Right renal pelvis (tissue), 4 donors: ENCODE measurements at regions not wholly inside any gene's neighbourhood (a gene's known extent, or its start where the extent isn't known, plus 50 kb on each side); places are given as distances from the start of the nearest gene placed in this dataset.
A peak's percentile ranks its signal among the peaks of the same experiment; 100 is the strongest.
"Not testable (repeated sequence)": the region's sequence is repeated elsewhere in the genome, so short reads cannot be mapped to it uniquely, and the experiment has no call there.

Source experiments
- DNase-seq, 4 donors: peaks; one replicate each; pipeline ENCODE4 v3.0.0-alpha.2; 2013; ENCODE audit warnings: low read depth in 4 of 4, low spot score in 3 of 4, missing footprints in 1 of 4

GRCh38 chr7:16098058-16098457 lies 323.3 kb downstream of the CRPPA start:
- DNase-seq = no peak

- DNase-seq = no peak
Measured at GRCh38 chr7:16095171-16095950, 326.0 kb downstream of the CRPPA start.

- DNase-seq = no peak
Measured at GRCh38 chr7:16094651-16095050, 326.7 kb downstream of the CRPPA start.

- no peak for DNase-seq
Measured at GRCh38 chr7:16092711-16093110, 328.6 kb downstream of the CRPPA start.

- no peak for DNase-seq
Measured at GRCh38 chr7:16091701-16092310, 329.5 kb downstream of the CRPPA start.

- no peak for DNase-seq
Measured at GRCh38 chr7:16089801-16090200, 331.5 kb downstream of the CRPPA start.

- no peak for DNase-seq
Measured at GRCh38 chr7:16089191-16089590, 332.1 kb downstream of the CRPPA start.

- DNase-seq = no peak
Measured at GRCh38 chr7:16086743-16087142, 334.6 kb downstream of the CRPPA start.

- DNase-seq = not testable (repeated sequence)
Measured at GRCh38 chr7:16085780-16086179, 335.6 kb downstream of the CRPPA start.

GRCh38 chr7:16084875-16085274 lies 336.5 kb downstream of the CRPPA start:
- no peak for DNase-seq

GRCh38 chr7:16084370-16084769 lies 337.0 kb downstream of the CRPPA start:
- DNase-seq = no peak

GRCh38 chr7:16083931-16084330 lies 337.4 kb downstream of the CRPPA start:
- no peak for DNase-seq

GRCh38 chr7:16080131-16080530 lies 341.2 kb downstream of the CRPPA start:
- DNase-seq = no peak

GRCh38 chr7:16079723-16080122 lies 341.6 kb downstream of the CRPPA start:
- DNase-seq = no peak

GRCh38 chr7:16078076-16078952 lies 343.0 kb downstream of the CRPPA start:
- DNase-seq = peak; percentile 59 to 67 (median 62)

- peak in 3 of 4 donors; percentile 45 to 57 (median 51) for DNase-seq
Measured at GRCh38 chr7:16071246-16071857, 350.0 kb downstream of the CRPPA start.

GRCh38 chr7:16070806-16071205 lies 350.5 kb downstream of the CRPPA start:
- no peak for DNase-seq

GRCh38 chr7:16069998-16070397 lies 351.3 kb downstream of the CRPPA start:
- DNase-seq = no peak

- DNase-seq = no peak
Measured at GRCh38 chr7:16068183-16068582, 353.2 kb downstream of the CRPPA start.

- DNase-seq = no peak
Measured at GRCh38 chr7:16067711-16068110, 353.6 kb downstream of the CRPPA start.
